Islet precursor cell (in vitro differentiated cells): ENCODE measurements at regions not wholly inside any gene's neighbourhood (a gene's known extent, or its start where the extent isn't known, plus 50 kb on each side); places are given as distances from the start of the nearest gene placed in this dataset.
A peak's percentile ranks its signal among the peaks of the same experiment; 100 is the strongest.

Experiments
- DNase-seq: peaks from one replicate; pipeline ENCODE4 v3.0.0-alpha.2; 2018

DNA sequence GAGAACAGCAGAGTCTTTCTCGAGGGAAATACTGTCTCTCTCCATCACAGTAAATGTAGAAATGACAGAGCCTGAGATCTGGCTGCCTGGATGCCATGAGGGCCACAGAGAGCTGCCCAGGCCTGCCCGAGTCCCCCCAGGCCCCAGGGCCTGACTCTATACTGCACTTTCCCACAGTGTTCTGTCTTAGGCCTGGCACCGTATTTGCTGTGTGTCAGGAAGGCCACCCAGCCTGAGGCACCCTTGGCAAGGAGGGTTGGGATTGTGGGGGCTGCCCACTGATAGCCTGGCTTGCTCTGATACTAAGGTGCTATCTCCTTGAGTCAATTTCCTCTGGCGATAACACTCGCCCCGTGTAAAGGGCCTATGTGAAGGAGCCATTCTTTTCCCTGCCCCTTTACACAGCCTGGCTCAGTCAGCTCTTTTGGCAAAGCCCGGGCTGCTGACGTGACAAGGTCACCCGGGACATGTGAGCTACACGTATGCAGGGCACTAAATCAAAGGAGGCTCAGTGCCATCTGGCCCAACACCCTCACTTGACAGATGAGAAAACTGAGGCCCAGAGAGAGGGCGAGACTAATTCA is 630.1 kb upstream of the KLF4 start:
- no peak for DNase-seq

DNA sequence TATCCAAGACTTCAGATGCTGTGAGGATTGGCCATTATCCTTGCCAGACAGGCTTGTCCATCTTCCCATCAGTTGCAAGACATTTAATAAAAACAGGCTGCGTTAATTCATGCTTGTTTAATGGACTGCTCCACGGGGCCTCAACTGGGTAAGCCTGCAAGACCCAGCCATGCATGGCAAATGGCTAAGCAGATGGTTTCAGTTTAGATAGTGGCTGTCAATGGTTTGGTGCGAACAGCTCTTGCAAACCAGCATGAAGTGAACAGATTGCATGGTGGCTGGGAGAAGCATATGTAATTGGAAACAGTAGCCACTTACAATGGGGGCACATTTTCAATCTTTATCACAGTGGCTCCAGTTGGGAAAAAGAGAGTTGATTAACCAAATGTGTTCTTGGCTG is 628.2 kb upstream of the KLF4 start:
- no peak for DNase-seq

DNA sequence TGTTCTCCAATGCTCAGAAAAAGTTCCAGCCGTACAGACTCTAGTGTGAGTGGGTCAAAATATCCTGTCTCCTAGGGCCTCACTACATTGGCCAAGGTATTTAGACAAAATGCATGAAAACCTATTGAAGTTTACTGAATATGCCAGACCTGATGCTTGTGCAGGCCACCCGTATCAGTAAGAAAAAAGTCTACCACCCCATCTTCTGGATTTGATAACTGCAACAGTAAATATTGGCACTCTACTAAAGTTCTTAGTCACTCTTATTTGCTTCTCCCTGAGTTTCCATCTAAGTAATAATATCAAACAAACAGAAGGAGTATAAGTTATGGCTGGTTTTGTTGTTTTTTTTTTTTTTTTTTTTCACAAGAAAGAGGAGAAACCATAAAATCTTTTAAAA is 627.7 kb upstream of the KLF4 start:
- no peak for DNase-seq

DNA sequence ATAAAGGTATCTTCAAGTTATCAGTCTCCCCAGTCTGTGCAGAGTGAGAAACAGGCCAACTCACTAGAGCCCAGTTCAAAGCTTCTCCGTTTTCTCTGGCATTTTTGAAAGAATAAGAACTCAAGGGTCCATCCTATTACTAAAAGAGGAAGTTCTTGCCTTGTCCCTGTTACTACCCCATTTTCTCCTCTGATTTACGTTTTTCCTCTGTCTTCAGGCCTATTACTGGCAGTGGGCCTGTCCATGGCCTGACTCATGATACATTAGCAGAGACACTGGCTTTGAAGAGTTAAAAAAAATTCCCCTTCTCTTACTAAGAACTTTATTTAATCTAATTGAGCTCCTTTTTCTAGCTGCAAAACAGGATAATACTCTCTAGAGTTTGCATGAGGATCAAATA is 624.0 kb upstream of the KLF4 start:
- no peak for DNase-seq

DNA sequence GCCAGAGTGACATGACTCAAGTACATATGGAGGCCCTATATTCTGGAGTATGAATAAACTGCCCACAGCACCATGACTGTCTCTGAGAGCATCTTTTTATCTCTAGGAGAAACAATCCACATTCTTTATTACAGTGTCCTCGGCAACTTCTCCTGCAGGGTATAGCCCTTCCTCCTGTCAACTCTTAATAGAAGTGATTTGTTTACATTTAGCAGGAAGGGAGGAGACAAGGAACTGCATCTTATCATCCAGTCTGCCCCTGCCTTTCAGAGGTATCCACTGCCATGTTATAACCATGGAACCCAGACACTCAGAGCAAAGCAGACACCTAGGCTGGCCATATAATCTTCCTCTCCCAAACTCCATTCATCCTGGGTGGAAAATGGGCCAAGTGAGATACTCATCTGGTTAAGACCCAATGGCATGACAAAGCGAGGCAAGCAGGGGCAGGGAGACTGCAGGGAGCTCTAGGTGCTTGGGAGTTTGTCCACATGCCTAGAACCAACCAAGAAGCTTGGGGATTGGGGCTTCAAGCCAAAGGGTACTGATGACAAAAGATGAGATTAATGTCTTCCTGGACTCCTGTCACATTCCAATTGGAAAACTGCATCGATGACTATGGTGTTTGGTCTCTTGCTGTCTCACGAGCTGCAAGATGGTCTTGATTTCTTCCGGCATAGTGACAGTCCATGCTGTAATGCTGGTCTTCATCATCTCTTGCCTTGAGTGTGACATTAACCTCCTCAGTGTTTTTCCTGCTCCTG is 620.5 kb upstream of the KLF4 start:
- DNase-seq = no peak

DNA sequence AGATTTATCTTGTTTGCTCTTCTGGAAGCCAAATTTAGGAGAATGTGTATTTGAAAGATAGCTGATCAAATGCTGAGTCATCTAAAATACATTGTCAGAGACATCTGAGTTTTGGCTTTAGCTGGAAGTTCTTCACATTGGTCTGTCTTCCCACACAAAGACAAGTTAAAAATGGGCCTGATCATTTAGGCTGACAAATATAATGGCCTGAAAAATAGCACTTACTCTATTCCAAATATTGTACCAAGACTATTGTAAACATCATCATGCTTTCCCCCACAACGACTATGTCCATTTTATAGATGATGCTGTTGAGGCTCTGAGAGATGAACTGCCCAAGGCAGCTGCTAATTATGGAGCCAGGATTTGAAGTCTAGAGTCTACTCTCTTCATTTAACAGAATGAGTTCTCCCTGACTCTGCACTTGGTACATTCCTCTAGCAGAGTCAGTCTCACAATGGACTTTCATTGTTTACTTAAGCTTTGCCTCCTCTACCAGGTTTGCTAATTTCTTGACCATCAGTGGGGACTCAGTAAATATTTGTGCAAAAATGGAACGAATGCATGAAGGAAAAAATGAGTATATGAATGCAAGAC is 619.4 kb upstream of the KLF4 start:
- DNase-seq = no peak

DNA sequence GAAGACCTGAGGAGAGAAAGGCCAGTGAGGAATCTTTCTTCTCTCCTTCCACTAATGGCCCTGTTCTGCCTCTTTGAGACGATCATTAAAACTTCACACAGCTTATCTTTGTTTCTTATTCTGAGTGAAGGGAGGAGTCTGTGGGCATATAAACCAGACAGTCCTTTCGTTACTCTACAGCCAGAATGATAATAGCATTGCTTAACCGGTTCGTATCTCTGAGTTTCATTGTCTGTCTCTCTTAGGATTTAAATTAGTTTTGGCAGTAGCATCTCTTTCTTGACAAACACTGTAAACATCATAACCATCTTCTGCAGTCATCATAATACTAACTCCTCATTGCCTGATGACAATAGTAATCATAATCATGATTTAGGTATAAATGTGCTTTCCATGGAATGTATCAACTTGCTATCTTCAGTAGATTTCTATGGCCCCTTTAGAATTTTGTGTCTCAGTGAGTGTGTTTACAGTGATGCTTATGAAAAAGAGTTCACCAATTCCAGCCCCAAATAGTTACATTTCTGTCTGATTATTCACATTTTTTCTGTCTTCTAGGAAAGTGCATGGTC is 618.8 kb upstream of the KLF4 start:
- DNase-seq = no peak

DNA sequence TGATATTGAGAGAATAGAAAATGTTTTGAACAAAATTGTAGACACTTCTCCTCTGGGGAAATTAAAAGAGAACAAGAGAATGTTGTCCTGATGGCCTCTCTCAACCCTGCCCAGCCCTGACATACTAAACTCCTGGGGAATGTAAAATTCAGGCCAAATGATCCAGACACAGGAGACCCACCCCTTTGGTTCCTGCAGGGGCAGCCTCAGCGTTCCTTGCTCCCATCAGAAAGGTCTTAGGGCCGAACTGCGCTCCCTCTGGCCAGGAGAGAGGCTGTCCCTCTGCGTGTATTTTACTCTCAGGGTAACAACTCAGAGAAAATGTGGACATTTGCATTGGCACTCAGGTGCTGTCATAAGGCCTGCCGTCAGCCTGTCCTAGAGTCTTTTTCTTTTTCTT is 616.3 kb upstream of the KLF4 start:
- DNase-seq = peak; percentile 74

DNA sequence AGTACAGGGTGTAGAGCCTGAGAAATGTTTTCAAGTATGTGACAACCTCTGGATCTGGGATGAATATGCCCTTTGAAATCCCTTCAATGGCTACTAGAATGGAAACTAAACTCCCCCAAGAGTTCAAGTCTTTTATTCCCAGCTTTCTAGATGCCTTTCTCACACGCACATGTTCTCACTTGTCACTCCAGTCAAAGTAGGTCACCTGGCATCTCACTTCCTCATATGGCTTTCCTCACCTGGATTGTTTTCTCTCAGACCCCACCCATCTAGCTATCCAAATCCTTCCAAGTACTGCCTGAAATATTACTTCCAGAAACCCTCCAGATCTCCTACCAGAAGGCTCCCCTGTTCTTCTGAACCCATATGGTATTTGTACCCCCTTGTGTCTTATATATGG is 615.4 kb upstream of the KLF4 start:
- no peak for DNase-seq

DNA sequence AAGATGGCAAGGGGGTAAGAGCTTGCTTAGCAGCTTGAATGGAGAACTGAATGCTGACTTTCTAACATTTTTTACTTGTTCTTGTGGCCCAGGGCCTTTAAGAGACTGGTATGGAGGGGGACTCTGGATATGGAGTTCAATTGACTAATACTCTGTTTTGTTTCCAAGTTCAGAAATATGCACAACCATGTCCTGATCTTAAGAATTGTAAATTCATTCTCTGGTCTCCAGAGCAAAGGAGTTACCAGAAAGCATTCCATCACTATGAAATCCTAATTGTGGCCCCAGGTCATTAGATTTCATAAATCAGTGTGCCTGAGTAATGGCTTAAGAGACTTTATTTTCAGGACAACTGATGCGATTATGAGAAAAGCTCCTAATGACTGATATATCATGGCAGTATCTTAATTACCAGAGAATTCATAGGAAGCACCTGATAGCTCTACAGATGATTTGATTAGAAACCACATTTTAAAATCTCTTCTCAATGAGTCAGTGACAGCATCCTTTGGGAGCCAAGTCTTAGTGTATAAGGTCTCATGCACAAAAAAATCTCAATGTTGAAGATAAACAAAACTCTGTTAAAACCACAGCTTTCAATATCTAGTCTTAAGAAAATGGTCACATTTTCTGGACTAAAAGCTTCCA is 613.6 kb upstream of the KLF4 start:
- no peak for DNase-seq

DNA sequence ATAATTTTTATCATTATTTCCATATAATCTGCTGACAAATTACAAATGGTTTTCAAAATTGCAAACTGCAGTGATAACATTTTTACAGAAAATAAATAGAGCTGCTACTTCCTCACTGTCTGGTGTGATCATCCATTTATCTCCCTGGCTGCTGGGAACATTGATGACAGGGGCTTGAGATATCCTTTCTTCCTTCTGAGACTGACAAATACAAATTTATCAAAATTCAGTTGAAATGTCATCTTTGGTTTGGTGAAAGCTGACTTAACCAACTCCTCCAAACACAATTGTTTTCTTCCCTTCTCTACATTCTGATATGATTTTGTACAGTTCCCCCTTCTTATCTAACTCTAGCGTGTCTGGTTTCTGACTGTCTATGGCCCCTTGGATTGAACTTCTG is 611.8 kb upstream of the KLF4 start:
- no peak for DNase-seq

DNA sequence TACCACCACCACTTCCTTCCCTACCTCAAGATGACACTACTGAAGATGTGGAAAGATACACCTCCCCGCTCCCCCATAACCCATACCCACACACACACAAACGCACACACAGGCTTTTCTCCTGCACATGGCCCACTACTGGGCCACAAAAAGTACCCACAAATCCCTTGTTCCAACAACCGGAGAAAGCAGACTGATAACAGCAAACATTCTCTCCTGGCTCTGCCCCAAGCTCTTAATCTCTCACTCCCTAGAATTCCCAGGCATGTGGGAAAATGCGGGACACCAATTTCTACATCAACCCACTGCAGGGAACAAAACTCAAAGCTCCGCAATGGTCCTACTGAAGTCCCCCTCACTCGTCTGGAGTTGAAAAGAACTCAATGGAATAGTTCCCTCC is 611.0 kb upstream of the KLF4 start:
- DNase-seq = no peak

DNA sequence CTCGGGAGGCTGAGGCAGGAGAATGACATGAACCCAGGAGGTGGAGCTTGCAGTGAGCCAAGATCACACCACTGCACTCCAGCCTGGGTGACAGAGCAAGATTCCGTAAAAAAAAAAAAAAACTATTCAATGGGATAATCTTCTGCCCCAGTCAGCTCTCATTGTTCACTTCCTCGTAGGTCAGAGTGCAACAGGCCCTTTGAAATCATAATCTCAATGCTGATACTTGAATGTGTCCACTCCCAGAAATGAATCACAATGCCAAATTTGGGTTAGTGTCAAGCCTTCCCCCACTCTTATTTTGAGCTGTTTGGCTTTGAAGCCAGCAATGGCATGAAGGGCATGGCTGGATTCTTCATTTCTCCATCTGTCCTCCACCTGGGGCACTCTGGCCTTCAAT is 610.3 kb upstream of the KLF4 start:
- DNase-seq = no peak

DNA sequence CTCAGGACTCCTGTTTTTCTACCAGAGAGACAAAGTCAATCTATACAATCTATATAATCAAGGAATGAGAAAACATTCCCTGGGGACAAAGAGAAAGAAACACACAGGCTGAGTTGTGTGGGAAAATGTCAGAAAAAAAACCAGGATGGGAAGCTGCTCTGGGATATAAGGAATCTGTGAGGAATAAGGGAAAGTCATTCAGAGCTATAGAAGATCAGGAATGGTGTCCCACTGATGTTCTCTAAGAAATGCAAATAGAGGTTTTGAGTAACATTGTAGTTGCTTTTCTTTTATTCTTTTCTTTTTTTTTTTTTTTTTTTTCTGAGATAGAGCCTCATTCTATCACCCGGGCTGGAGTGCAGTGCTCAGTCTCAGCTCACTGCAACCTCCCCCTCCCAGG is 605.9 kb upstream of the KLF4 start:
- DNase-seq = no peak

DNA sequence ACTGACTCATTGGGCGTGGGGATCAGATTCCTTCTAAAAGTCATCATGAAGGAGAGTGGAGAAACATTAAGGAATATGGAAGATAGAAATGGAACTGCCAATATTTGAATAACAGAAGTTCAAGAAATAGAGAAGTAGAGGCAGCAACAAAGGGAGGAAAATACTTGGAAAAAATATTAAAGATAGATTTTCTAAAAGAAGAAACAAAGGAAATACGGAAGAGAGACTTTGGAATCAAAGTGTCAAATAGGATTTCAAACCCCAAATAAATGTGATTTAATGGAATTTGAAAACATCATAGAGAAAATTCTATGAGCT is 605.1 kb upstream of the KLF4 start:
- DNase-seq = no peak

DNA sequence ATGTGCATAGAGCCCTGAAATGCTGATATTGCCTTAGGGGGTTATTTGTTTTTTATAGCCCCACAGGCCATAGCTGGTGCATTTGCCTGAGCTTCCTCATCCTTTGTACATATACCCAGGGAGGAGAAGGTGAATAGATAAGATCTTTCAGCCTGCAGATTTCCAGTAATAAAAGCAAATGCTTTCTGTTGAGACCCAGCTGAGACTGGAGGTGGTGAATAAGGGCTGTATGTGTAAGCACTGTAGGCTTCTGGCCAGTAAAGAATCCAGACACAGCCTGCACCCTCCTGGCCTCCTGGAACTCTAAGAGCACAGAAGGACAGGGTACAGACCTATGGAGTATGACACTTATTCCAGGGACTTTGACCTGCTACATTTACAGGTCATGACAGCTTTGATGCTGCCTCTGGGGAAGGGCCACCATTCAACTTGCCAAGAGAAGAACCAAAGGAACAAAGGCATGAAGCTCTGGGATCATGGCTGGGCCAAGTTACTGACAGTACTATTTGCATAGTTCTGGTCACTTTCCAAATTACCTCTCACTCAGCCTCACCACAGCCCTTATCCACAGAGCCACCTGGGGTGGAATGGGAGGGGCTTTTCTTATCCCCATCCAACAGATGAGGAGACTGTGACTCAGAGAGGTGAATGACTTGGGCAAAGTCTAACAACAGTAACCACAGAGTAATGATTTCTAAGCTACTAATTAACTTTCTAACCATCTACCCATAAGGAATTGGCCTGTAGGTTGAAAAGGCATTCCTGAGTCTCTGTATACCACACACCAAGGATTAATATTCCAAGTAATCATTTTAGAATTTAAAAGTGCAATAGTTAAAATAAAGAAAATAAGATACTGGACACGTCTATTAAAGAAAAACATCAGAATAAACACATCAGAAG is 604.5 kb upstream of the KLF4 start:
- peak; percentile 85 for DNase-seq

DNA sequence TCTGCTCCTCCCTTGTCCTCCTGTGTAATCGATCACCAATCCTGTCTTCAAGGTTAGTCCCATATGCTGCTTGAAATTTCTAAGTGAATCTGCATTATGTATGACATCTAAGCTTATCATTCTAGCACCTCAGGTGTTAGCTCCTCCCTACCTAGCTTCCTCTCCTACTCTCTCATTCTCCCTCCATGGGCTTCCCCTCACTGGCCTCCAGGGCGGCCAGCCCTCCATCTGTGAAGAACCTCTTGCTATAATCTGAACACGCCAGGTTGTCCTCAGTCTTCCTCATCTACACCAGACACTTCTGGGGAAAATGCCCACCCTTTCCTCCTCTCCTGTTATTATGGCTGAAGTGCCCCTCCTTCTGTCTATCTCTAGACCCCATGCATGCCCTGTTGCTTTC is 599.3 kb upstream of the KLF4 start:
- DNase-seq = no peak

DNA sequence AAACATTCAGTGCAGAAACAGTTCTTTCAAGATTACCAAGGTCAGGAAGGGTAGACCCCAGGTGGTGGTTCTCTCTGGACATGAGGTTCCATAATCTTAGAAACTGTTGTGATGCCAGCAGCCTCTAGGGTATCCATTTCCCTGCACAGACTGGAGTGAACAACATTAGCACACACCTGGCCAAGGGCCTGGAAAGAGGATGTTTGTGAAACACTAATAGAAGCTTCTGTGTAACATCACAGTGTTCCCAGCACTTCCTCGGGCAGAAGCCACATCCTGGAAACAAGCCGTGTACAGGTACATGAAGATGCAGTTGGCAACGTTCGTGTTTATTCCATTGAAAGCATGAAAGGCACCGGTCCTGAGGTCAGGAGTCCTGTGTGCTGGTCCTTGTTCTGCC is 598.2 kb upstream of the KLF4 start:
- no peak for DNase-seq

DNA sequence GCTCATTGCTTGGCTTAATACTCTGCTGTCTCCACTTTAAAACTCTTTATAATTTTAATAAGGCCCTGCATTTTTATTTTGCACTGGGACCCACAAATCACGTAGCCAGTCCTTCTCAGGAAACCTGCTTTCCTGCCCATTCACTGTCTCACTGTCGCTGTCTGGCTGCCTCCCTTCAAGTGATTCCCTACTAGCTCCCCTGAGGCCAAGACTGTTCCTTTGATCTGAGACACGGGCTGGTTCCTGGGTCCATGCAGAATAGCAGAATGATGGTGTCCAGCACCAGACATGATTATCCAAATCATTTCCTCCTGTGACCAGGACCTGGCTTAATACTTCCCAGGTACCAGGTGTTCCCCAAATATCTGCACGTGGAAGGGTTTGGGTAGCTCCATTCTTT is 597.1 kb upstream of the KLF4 start:
- DNase-seq = no peak

DNA sequence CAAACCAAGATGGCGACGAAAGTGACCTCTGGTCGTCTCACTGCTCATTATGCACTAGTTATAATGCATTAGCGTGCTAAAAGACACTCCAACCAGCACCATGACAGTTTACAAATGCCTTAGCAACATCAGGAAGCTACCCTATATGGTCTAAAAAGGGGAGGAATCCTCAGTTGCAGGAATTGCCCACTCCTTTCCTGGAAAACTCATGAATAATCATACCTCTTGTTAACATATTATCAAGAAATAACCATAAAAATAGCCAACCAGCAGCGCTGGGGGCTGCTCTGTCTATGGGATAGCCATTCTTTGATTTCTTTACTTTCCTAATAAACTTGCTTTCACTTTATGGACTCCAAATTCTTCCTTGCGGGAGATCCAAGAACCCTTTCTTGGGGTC is 595.7 kb upstream of the KLF4 start:
- no peak for DNase-seq

DNA sequence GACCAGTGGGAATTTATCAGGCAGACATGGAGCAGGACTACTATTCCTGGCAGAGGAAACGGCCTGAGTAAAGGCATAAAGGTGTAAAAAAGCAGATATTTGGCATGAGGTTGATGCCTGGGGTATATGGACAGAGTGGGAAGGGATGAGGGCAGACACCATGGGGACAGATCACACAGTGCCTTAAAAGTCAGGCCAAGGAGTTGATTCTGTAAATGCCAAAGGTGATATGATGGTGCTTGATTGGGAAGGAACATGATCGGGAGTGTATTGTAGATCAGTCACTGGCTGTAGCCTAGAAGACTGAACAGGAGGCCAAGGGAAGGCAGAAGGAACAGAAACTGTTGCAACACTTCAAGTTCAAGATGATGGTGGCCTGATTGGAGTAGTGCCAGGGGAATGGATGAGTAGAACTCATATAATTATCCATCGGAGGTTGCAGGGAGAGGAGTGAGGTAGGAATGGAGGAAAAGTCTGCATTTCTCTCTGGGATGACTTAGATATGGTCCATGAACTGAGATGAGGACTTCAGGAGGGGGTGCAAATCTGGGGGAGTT is 594.3 kb upstream of the KLF4 start:
- no peak for DNase-seq

DNA sequence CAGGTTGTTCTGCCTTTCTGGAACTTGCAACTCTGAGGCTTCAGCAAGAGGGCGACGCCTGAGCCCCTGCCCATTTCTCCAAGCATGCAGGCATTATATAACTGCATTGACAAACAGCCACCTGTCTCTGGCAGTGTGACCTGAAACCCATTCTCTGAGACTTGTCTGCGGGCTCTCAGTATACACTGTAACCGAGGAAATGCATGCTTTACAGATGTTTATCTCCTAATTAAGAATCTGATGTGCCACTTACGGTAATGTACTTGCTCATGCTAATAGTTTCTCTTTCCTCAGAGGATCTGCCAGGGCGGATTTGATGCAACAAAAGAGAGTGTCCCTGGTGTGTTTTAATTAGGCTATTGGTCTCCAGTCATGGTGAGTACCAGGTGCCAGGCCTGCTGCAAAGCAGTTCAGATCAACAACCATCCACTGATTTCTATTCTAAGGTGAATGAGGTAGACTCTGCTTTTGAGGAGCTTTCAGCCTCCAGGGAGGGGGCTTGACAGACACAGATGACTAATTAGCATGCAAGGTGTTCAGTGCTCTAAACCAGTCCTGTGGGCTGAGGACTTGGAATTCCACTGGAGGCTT is 593.7 kb upstream of the KLF4 start:
- peak; percentile 66 for DNase-seq
